KMS-11 (cell line): ENCODE measurements at regions not wholly inside any gene's neighbourhood (a gene's known extent, or its start where the extent isn't known, plus 50 kb on each side); places are given as distances from the start of the nearest gene placed in this dataset.

Source experiments
- H2AFZ ChIP-seq: fragments of 200-600 bp; sonication (generic); 2 replicates; pipeline ENCODE4 v1.6.1; 2016; ENCODE audit warnings: antibody characterized with exemption, mixed run types, low read depth
- H3K27ac ChIP-seq: fragments of 200-600 bp; sonication (generic); 2 replicates; pipeline ENCODE4 v1.6.1; 2016; ENCODE audit warnings: mild to moderate bottlenecking, mixed run types
- H3K27me3 ChIP-seq: fragments of 200-600 bp; sonication (generic); 2 replicates; pipeline ENCODE4 v1.6.1; 2017; ENCODE audit warnings: mild to moderate bottlenecking, low read depth, mixed run types, moderate library complexity; ENCODE audit not compliant: insufficient read depth
- H3K36me3 ChIP-seq: fragments of 200-600 bp; sonication (generic); 2 replicates; pipeline ENCODE4 v1.6.1; 2017; ENCODE audit warnings: mild to moderate bottlenecking, mixed run types; ENCODE audit not compliant: insufficient read depth
- H3K4me1 ChIP-seq: fragments of 200-600 bp; sonication (generic); 2 replicates; pipeline ENCODE4 v1.6.1; 2016; ENCODE audit warnings: mild to moderate bottlenecking, low read depth, mixed run types; ENCODE audit not compliant: poor library complexity, severe bottlenecking
- H3K4me2 ChIP-seq: fragments of 200-600 bp; sonication (generic); 2 replicates; pipeline ENCODE4 v1.7.0; 2016; ENCODE audit warnings: mild to moderate bottlenecking, mixed run types
- H3K4me3 ChIP-seq: fragments of 200-600 bp; sonication (generic); IDR thresholded peaks from 2 replicates; pipeline ENCODE4 v1.6.1; 2017; ENCODE audit warnings: low read depth, low read length, mixed read lengths; ENCODE audit not compliant: insufficient read depth
- H3K79me2 ChIP-seq: fragments of 200-600 bp; sonication (generic); 2 replicates; pipeline ENCODE4 v1.6.1; 2016; ENCODE audit warnings: low read depth, mixed run types; ENCODE audit not compliant: insufficient read depth
- H3K9ac ChIP-seq: fragments of 200-600 bp; sonication (generic); 2 replicates; pipeline ENCODE4 v1.6.1; 2016; ENCODE audit warnings: mild to moderate bottlenecking, mixed run types
- H4K20me1 ChIP-seq: fragments of 200-600 bp; sonication (generic); 2 replicates; pipeline ENCODE4 v1.6.1; 2016; ENCODE audit warnings: mild to moderate bottlenecking, mixed run types; ENCODE audit not compliant: insufficient read depth
- CTCF ChIP-seq: fragments of 200-600 bp; sonication (generic); conservative IDR thresholded peaks from 2 replicates; pipeline ENCODE4 v1.6.1; 2017; ENCODE audit warnings: low read depth, mild to moderate bottlenecking, antibody characterized with exemption, low read length, moderate library complexity, mixed read lengths

GRCh38 chr6:40960742-40961430 is 78.1 kb downstream of the UNC5CL start:
- Histone ChIP-seq H3K9ac (no peak overlapping the region), H3K27me3 (no peaks in the 10 kb centered on the region), H4K20me1 (no peaks in the 10 kb centered on the region), H2AFZ (no peak overlapping the region), H3K27ac (no peak overlapping the region), H3K79me2 (no peaks in the 10 kb centered on the region), H3K36me3 (no peaks in the 10 kb centered on the region), H3K4me2 (no peak overlapping the region), H3K4me1 (peaks cover 11% of the 10 kb centered on the region), H3K4me3 (no peak overlapping the region)
- TF ChIP-seq CTCF, result no peak

GRCh38 chr6:40959781-40960327 is 79.2 kb downstream of the UNC5CL start:
- Histone ChIP-seq H3K4me2 (no peak overlapping the region), H3K27me3 (no peaks in the 10 kb centered on the region), H3K79me2 (no peaks in the 10 kb centered on the region), H2AFZ (no peak overlapping the region), H3K9ac (no peak overlapping the region), H3K36me3 (no peaks in the 10 kb centered on the region), H3K4me3 (no peak overlapping the region), H3K27ac (no peak overlapping the region), H4K20me1 (no peaks in the 10 kb centered on the region), H3K4me1 (peaks cover 11% of the 10 kb centered on the region)
- no peak for TF ChIP-seq CTCF

- Histone ChIP-seq H3K36me3 (no peaks in the 10 kb centered on the region), H3K4me1 (peaks cover 11% of the 10 kb centered on the region), H3K4me3 (no peak overlapping the region), H4K20me1 (no peaks in the 10 kb centered on the region), H3K9ac (no peak overlapping the region), H2AFZ (no peak overlapping the region), H3K27me3 (no peaks in the 10 kb centered on the region), H3K27ac (no peak overlapping the region), H3K4me2 (no peak overlapping the region), H3K79me2 (no peaks in the 10 kb centered on the region)
- TF ChIP-seq CTCF, result no peak
Observed at GRCh38 chr6:40958738-40959137, 80.3 kb downstream of the UNC5CL start.

GRCh38 chr6:40957616-40958492 is 81.2 kb downstream of the UNC5CL start:
- H3K27me3 ChIP-seq, result no peaks in the 10 kb centered on the region
- no peak overlapping the region for H3K4me2 ChIP-seq
- H3K79me2 ChIP-seq, result no peaks in the 10 kb centered on the region
- H3K9ac ChIP-seq, result no peak overlapping the region
- H3K4me1 ChIP-seq, result peaks cover 11% of the 10 kb centered on the region
- H3K36me3 ChIP-seq, result no peaks in the 10 kb centered on the region
- no peak for TF ChIP-seq CTCF
- no peak overlapping the region for H3K27ac ChIP-seq
- H4K20me1 ChIP-seq, result no peaks in the 10 kb centered on the region
- H3K4me3 ChIP-seq, result no peak overlapping the region
- no peak overlapping the region for H2AFZ ChIP-seq
